Neuron (in vitro differentiated cells): ENCODE measurements at regions not wholly inside any gene's neighbourhood (a gene's known extent, or its start where the extent isn't known, plus 50 kb on each side); places are given as distances from the start of the nearest gene placed in this dataset.
"Not testable (repeated sequence)": the region's sequence is repeated elsewhere in the genome, so short reads cannot be mapped to it uniquely, and the experiment has no call there.

ENCODE experiments used
- H2AFZ ChIP-seq: one replicate; pipeline ENCODE4 v1.6.1; 2013; ENCODE audit warnings: low read depth, mild to moderate bottlenecking, inconsistent platforms, low read length, moderate library complexity
- H3K27me3 ChIP-seq: one replicate; pipeline ENCODE4 v1.6.1; 2013; ENCODE audit warnings: low read length; ENCODE audit not compliant: insufficient read depth
- H3K36me3 ChIP-seq: one replicate; pipeline ENCODE4 v1.6.1; 2013; ENCODE audit warnings: low read length; ENCODE audit not compliant: insufficient read depth
- H3K4me1 ChIP-seq: one replicate; pipeline ENCODE4 v1.6.1; 2013; ENCODE audit warnings: low read length; ENCODE audit not compliant: insufficient read depth
- H3K4me3 ChIP-seq: 2 replicates; pipeline ENCODE4 v1.5.1; 2013; ENCODE audit warnings: mild to moderate bottlenecking, low read length, moderate library complexity
- H3K9me3 ChIP-seq: one replicate; pipeline ENCODE4 v1.6.1; 2013; ENCODE audit warnings: low read length

- no peaks in the 10 kb centered on the region for H3K4me1 ChIP-seq
- no peaks in the 10 kb centered on the region for H3K27me3 ChIP-seq
- no peaks in the 10 kb centered on the region for H3K9me3 ChIP-seq
- H3K4me3 ChIP-seq, result no peak overlapping the region
- no peaks in the 10 kb centered on the region for H3K36me3 ChIP-seq
- no peak overlapping the region for H2AFZ ChIP-seq
Observed at GRCh38 chr6:119942078-119942752, 592.7 kb upstream of the MAN1A1 start.

DNA sequence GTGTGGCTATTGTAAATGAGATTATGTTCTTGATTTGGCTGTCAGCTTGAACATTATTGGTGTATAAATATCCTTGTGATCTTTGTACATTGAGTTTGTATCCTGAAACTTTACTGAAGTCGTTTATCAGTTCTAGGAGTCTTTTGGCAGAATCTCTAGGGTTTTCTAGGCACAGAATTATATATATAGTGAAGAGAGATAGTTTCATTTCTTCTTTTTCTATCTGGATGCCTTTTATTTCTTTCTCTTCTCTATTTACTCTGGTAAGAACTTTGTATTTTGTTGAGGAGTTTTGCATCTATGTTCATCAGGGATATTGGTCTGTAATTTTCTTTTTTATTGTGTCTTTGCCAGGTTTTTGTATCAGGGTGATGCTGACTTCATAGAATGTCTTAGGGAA, 589.2 kb upstream of the MAN1A1 start:
- Histone ChIP-seq H3K36me3 (no peaks in the 10 kb centered on the region), H3K27me3 (no peaks in the 10 kb centered on the region), H3K4me1 (no peaks in the 10 kb centered on the region), H3K4me3 (no peak overlapping the region), H3K9me3 (no peaks in the 10 kb centered on the region), H2AFZ (no peak overlapping the region)

DNA sequence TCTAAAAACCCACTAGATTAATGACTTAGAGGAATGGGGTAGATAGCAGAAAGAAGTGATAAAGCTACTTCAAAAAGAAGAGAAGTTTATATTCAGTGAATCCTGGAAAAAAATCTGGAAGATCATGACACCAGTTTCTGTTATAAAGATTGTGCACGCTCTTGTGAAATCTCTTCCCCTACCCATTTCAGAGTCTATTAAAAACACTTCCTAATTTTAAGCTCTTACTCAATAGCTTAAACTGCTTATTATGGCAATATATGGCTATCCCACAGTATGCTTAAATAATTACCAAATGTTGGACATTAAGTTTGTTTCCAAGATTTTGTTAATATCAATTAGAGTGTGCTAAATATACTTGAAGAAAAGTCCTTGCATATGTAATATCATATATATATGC, 585.3 kb upstream of the MAN1A1 start:
- Histone ChIP-seq H3K4me3 (no peak overlapping the region), H3K4me1 (no peaks in the 10 kb centered on the region), H3K9me3 (no peaks in the 10 kb centered on the region), H3K36me3 (no peaks in the 10 kb centered on the region), H2AFZ (no peak overlapping the region), H3K27me3 (no peaks in the 10 kb centered on the region)

DNA sequence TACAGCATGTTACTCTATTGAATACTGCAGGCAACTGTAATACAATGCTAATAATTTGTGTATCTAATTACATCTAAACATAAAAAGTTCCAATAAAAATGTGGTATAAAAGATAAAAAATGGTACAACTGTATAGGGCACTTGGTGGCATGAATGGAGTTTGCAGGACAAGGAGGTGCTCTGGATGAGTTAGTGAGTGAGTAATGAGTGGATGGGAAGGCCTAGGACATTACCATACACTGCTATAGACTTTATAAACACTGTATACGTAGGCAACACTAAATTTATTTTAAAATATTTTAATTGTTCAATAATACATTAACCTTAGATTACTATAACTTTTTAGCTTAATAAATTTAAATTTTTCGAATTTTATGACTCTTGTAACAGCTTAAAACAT, 579.6 kb upstream of the MAN1A1 start:
- Histone ChIP-seq H3K27me3 (no peaks in the 10 kb centered on the region), H3K9me3 (no peaks in the 10 kb centered on the region), H3K36me3 (no peaks in the 10 kb centered on the region), H2AFZ (no peak overlapping the region), H3K4me1 (no peaks in the 10 kb centered on the region), H3K4me3 (no peak overlapping the region)

GRCh38 chr6:119924888-119925287, 575.3 kb upstream of the MAN1A1 start:
- H3K9me3 ChIP-seq, H3K27me3 ChIP-seq: not testable (repeated sequence)

GRCh38 chr6:119922814-119923213, 573.3 kb upstream of the MAN1A1 start:
- no peak overlapping the region for H2AFZ ChIP-seq
- no peaks in the 10 kb centered on the region for H3K36me3 ChIP-seq
- no peaks in the 10 kb centered on the region for H3K27me3 ChIP-seq
- H3K9me3 ChIP-seq, result no peaks in the 10 kb centered on the region
- no peaks in the 10 kb centered on the region for H3K4me1 ChIP-seq
- no peak overlapping the region for H3K4me3 ChIP-seq

More at GRCh38 chr6:119924888-119925287, 575.3 kb upstream of the MAN1A1 start:
- not testable (repeated sequence) for H3K4me1 ChIP-seq, H3K4me3 ChIP-seq, H3K36me3 ChIP-seq, H2AFZ ChIP-seq

GRCh38 chr6:119921491-119922010, 572.0 kb upstream of the MAN1A1 start:
- H2AFZ ChIP-seq, result no peak overlapping the region
- no peak overlapping the region for H3K4me3 ChIP-seq
- no peaks in the 10 kb centered on the region for H3K36me3 ChIP-seq
- H3K27me3 ChIP-seq, result no peaks in the 10 kb centered on the region
- H3K4me1 ChIP-seq, result no peaks in the 10 kb centered on the region
- no peaks in the 10 kb centered on the region for H3K9me3 ChIP-seq

- Histone ChIP-seq H3K36me3 (no peaks in the 10 kb centered on the region), H3K9me3 (no peaks in the 10 kb centered on the region), H3K4me3 (no peak overlapping the region), H3K4me1 (no peaks in the 10 kb centered on the region), H2AFZ (no peak overlapping the region), H3K27me3 (no peaks in the 10 kb centered on the region)
Observed at GRCh38 chr6:119917186-119917585, 567.6 kb upstream of the MAN1A1 start.

DNA sequence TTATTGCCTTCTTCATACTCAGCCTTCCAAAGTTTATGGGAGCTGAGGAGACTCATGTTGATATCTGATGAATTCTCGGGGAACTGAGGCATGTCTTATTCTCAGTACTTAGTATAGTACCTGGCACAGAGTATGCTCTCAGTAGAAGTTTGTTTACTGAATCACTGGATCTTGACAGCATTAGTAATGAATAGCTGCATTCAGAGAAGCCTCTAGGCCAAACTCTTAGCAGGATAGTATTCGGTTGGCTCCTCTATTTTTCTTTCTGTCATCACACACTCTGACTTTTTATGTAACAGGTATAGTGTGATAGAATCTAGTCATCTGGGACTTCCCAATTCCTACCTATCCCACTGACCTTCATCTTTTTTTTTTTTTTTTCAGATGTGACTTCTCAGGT, 566.4 kb upstream of the MAN1A1 start:
- Histone ChIP-seq H3K4me1 (no peaks in the 10 kb centered on the region), H3K9me3 (no peaks in the 10 kb centered on the region), H3K36me3 (no peaks in the 10 kb centered on the region), H3K4me3 (no peak overlapping the region), H2AFZ (no peak overlapping the region), H3K27me3 (no peaks in the 10 kb centered on the region)

DNA sequence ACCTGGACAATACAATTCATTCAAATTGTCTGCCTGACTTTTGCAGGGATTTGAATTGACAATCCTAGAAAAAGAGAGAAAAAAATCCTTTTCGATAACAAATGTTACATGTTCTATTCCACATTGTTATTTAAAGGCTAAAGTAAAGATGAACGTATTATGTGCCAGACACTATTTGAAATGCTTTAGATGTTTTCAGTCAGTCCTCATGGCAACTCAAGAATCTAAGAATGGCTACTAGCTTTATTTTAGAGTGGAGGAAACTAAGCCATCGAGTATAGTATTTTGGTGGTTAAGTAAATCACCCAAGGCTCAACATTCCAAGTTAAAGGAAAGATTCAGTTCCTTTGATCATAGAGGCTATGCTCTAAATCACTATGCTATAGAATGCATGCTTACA, 558.6 kb upstream of the MAN1A1 start:
- H3K4me1 ChIP-seq, result no peaks in the 10 kb centered on the region
- H3K36me3 ChIP-seq, result no peaks in the 10 kb centered on the region
- H3K9me3 ChIP-seq, result no peaks in the 10 kb centered on the region
- H3K4me3 ChIP-seq, result no peak overlapping the region
- no peak overlapping the region for H2AFZ ChIP-seq
- H3K27me3 ChIP-seq, result no peaks in the 10 kb centered on the region

GRCh38 chr6:119902681-119903080, 553.1 kb upstream of the MAN1A1 start:
- no peaks in the 10 kb centered on the region for H3K27me3 ChIP-seq
- H3K36me3 ChIP-seq, result no peaks in the 10 kb centered on the region
- no peak overlapping the region for H3K4me3 ChIP-seq
- no peaks in the 10 kb centered on the region for H3K4me1 ChIP-seq
- no peak overlapping the region for H2AFZ ChIP-seq
- no peaks in the 10 kb centered on the region for H3K9me3 ChIP-seq

DNA sequence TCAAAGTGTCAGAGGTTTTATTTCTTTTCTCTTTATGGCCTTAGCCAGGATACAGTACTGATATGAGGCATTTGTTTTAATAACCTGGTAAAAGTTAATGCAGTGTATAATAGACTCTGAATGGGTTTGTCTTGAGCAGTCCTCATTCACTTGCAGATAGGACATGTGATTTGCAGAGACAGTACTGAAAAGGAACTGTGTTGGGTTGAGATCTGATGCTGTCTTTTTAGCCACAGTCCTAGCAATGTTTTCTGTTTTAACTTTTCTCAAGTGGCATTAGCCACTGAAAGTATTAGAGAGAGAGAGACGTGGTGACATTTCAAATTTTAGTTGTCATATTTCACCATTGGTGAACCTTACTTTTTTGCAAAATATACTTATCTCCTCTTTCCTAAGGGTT, 547.2 kb upstream of the MAN1A1 start:
- H3K4me1 ChIP-seq, result no peaks in the 10 kb centered on the region
- H3K9me3 ChIP-seq, result no peaks in the 10 kb centered on the region
- H2AFZ ChIP-seq, result no peak overlapping the region
- H3K36me3 ChIP-seq, result no peaks in the 10 kb centered on the region
- H3K27me3 ChIP-seq, result no peaks in the 10 kb centered on the region
- no peak overlapping the region for H3K4me3 ChIP-seq

GRCh38 chr6:119895626-119896025, 546.1 kb upstream of the MAN1A1 start:
- no peaks in the 10 kb centered on the region for H3K27me3 ChIP-seq
- no peak overlapping the region for H2AFZ ChIP-seq
- H3K4me3 ChIP-seq, result no peak overlapping the region
- H3K9me3 ChIP-seq, result no peaks in the 10 kb centered on the region
- no peaks in the 10 kb centered on the region for H3K4me1 ChIP-seq
- no peaks in the 10 kb centered on the region for H3K36me3 ChIP-seq

DNA sequence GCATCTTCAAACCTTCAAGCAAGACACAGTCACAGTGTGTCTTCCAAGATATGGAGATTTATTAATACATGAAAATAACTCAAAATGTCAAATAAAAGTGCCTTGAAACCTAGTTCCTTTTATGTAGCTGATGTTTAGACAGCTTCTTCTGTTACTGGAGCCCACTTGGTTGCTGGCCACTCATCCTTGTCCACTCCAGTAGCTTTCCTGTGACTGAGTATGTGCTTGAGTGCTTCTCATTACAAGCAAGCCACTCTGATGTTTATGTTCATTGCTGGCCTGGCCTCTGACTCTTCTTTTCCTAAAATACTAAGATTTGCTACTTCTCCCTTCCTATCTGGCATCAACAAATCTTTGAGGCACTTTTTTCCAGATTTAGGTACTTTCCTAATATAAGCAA, 545.2 kb upstream of the MAN1A1 start:
- Histone ChIP-seq H3K27me3 (no peaks in the 10 kb centered on the region), H2AFZ (no peak overlapping the region), H3K4me3 (no peak overlapping the region), H3K9me3 (no peaks in the 10 kb centered on the region), H3K36me3 (no peaks in the 10 kb centered on the region), H3K4me1 (no peaks in the 10 kb centered on the region)
